Urothelium cell line (cell line): ENCODE measurements at regions not wholly inside any gene's neighbourhood (a gene's known extent, or its start where the extent isn't known, plus 50 kb on each side); places are given as distances from the start of the nearest gene placed in this dataset.
"Not testable (repeated sequence)": the region's sequence is repeated elsewhere in the genome, so short reads cannot be mapped to it uniquely, and the experiment has no call there.

Experiments used
- DNase-seq: peaks from one replicate; pipeline ENCODE4 v3.0.0; 2011; ENCODE audit warnings: low spot score, mixed read lengths
- FAIRE-seq: peaks from 2 replicates; lab custom pipeline; 2011; peaks lifted over from hg19 to GRCh38; lab: Jason Lieb, UNC

DNA sequence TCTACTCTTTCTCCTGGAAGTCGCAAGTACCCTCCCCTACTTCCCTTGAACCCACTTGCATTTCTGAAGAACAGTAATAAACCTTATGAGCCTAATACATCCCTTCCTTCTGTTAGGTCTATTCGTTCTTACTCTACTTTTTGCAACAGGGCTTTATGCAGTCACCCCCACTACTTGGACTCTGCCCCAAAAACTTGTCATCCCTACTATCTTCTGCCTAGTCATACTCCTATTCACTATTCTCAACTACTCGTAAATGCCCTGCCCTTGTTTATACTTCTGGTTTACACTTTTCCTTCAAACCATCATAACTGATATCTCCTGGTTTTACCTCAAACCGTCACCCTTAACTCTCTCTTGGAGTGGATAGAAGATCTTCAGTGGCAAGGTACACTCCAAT is 55.2 kb upstream of the SLIT2 start:
- DNase-seq, result no peak
- no peak for FAIRE-seq

- no peak for FAIRE-seq
- DNase-seq, result peak; percentile 7
These were observed 56.4 kb upstream of the SLIT2 start for GRCh38 chr4:20195071-20195885.

DNA sequence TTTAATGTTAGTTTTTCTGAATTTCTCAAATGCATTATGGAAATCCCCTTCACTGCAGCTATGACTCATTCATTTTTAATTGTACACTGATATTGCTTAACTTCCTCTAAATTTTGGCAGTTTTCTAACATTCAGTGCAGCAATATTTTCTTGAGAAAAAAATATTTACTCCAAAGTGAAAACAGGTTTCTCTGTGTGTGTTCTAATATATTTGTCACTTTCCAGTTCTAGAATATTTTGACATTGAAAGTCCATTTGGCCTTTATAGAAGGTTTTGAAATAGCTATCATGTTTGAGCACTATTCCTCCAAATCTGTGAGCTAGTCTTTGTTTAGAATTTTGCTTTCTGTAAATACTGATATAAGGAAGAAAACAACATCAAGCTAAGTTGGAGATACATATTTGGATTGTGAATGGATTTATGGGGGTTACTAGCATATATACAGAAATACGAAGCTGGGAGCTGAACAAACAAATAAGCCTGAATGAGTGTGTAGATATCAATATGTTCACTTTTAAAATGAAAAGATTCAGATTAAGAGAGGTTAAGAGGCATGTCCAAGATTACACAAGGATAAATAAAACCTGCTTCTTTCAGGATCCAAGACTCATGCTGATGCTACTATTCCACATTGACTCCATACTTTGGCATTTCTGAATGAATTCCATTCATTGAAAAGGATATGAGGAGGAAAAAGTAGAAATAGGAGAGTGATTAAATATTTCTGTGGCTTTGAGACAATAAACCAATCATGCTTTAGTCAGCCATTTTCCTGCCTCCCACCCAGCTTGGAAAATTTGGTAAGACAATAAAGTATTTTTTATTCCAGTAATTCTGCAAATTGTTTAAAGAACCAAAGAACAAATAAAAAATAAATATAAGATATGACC is 57.3 kb upstream of the SLIT2 start:
- FAIRE-seq, result no peak
- DNase-seq, result no peak

- no peak for DNase-seq
- FAIRE-seq, result no peak
These were observed 58.4 kb upstream of the SLIT2 start for GRCh38 chr4:20193141-20193936.

DNA sequence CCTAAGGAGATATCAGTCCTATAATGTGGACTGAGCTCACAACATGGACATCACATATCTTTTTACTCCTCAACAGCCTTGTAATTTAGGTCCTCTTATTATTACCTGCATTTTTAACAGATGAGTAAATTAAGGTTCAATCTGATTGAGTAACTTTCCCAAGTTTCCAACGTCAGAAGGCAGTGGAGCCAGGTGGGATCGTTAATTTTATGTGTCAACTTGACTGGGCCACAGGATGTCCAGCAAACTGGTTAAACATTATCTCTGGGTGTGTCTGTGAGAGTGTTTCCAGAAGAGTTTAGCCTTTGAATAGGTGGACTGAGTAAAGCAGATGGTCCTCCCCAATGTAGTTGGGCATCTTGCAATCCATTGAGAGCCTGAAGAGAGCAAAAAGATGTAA is 59.0 kb upstream of the SLIT2 start:
- FAIRE-seq (no peak), DNase-seq (no peak)

DNA sequence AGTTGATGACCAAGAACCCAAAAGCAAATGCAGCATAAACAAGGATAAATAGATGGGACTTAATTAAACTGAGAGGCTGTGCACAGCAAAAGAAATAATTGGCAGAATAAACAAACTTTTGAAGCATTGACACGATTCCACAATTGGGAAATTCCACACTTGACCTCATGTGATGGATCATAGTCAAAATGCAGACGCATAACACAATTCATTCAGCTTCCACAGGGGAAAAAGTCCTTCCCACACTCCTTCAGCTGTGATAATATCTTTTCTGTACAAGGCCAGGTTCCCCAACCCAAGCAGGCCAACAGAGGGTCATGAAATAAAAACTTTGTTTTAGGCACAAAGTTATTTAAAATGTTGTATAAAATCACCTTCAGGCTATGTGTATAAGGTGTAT is 66.6 kb upstream of the SLIT2 start:
- DNase-seq (no peak), FAIRE-seq (no peak)

DNA sequence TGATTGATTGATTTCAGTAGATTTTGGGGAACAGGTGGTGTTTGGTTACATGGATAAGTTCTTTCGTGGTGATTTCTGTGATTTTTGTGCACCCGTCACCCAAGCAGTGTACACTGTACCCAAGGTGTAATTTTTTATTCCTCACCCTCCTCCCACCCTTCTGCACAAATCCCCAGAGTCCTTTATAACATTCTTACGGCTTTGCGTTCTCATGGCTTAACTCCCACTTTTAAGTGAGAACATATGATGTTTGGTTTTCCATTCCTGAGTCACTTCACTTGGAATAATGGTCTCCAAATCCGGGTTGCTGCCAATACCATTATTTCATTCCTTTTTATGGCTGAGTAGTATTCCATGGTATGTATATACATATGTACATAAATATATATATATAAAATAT is 68.6 kb upstream of the SLIT2 start:
- not testable (repeated sequence) for DNase-seq, FAIRE-seq

DNA sequence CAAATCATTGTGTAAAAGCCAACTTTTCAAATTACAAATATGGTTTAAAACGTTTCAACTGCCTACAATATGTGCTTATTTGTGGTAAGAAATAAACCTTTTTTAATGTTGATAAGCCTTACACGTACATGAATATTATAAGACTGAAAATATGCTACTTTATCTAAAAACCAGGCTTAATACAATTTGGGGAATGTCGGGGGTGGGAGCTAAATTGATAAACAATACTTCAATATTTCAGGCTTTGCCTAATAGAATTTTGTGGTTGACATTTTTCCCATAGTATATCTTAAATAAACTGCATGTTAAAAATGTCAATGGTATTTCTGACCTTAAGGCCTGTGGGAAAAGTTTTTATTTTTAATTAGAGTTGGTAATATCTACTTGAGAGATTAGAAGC is 69.8 kb upstream of the SLIT2 start:
- DNase-seq (no peak), FAIRE-seq (no peak)

DNA sequence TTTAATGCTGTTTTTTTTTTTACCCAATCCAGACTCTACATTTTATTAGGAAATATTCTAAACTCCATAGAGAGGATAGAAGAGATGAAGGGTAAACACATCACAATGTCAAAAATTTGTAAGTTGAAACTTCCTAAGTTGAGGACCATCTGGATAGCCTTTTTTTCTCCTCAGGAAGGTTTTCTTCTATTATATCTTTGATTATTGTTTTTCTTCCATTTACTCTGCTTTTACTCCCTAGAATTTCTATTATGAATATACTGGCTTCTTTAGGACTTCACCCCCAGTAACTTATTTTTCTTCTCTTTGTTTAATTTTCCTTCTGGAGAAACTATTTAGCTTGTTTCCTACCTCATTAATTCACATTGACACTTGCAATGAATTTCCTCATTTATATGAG is 71.2 kb upstream of the SLIT2 start:
- no peak for FAIRE-seq
- no peak for DNase-seq

- FAIRE-seq, result no peak
- no peak for DNase-seq
These were observed 72.7 kb upstream of the SLIT2 start for GRCh38 chr4:20178902-20179576.

DNA sequence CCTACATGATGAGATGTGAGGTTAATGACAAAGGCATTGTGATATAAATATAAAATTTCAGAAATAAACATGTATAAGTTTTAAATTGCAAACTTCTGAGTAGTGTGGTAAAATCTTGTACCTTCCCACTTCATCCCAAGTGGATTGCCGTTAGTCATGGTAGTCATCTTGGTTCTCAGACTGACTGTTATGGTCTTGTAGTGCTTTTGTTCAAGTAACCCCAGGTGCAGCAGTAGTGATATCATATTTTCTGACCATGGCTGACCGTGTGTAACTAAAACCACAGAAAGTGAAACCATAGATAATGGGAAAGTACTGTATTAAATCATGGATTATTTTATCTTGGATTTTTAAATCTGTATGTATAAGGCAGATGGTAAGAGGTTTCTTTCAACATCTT is 74.8 kb upstream of the SLIT2 start:
- DNase-seq (no peak), FAIRE-seq (no peak)

DNA sequence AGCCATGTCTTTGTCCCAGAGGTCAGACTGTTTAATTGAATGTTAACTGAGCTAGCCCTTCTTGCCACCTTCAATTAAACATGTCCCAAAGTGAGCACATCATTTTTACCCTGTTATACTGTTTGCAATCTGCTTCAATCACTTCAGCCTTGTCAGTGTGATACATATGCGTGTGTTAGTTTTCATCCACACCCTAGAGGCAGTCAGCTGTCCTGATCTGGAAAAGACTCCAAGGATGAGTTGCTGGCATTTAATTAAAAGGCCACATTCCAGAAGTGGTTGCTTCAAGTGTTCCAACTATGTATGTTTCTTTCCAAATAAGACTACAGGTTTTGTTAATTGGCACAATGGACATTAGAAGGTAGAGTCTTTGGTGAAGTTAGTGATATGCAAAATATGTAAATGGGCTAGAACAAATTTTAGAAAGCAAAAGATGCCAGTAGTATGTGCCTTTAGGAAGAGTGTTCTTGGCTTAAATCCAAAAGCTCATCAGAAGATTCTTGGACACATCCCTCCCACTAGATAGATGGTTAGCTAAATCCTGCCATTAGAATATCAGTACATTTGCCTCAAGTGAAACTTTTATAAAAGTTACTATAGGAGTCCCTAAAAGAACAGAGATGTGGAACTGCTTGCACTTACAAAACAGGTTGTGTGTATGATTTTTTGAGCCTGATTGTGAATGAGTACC is 79.5 kb upstream of the SLIT2 start:
- DNase-seq (no peak), FAIRE-seq (no peak)

DNA sequence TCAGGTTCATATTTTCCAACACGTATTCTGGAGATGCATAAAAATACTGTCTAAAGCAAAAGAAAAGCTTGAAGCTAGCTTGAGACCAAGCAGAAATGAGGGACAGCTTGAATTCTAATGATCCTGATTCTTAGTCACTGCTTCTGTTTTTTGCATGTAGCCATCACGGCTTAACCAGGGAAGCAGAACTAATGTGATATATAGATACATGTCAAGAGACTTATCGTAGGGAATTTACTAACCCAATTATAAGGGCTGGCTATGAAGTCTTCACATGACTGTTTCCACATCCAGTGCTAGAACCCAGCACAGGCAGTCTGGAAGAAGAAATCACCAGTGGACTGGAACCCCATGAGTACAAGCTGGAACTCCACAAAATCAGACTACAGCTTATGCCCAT is 85.2 kb upstream of the SLIT2 start:
- FAIRE-seq (no peak), DNase-seq (no peak)

DNA sequence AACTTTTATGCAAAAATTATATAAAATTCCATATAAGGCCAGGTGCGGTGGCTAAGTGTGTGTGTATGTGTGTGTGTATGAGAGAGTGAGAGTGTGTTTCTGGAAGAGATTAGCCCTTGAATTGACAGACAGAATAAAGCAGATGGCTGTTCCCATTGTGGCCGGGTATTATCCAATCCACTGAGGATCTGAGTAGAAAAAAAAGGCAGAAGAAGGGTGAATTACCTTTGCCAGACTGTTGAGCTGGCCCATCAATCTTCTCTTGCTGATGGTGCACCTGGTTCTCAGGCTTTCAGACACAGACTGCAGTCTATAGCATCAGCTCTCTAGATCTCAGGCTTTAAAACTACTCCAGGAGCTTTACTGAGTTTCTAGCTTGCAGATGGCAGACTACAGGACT is 92.2 kb upstream of the SLIT2 start:
- FAIRE-seq, result no peak
- DNase-seq, result no peak

- FAIRE-seq (no peak), DNase-seq (no peak)
These were observed 93.5 kb upstream of the SLIT2 start for GRCh38 chr4:20158195-20158594.

DNA sequence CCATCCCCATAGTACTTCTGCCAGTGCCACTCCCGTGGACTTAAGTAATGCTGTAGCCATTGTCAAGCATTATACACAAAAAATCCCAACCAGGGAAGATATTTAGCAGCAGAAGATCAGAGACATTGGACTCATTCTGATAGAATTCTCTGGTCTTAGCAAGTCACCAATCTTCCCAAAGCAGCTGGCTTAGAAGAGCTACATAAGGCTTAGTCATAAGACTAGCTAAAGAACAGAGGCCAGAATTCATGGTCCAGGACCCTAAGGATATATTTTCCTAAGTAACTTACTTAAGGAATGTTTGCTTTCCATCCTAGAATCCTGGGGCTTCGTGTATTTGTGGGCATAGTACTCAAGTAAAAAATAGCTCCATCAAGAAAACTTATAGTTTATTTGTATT is 100.3 kb upstream of the SLIT2 start:
- no peak for FAIRE-seq
- no peak for DNase-seq

GRCh38 chr4:20149143-20149542 is 102.6 kb upstream of the SLIT2 start:
- DNase-seq, FAIRE-seq: not testable (repeated sequence)

GRCh38 chr4:20137176-20137575 is 114.5 kb upstream of the SLIT2 start:
- no peak for FAIRE-seq
- no peak for DNase-seq

DNA sequence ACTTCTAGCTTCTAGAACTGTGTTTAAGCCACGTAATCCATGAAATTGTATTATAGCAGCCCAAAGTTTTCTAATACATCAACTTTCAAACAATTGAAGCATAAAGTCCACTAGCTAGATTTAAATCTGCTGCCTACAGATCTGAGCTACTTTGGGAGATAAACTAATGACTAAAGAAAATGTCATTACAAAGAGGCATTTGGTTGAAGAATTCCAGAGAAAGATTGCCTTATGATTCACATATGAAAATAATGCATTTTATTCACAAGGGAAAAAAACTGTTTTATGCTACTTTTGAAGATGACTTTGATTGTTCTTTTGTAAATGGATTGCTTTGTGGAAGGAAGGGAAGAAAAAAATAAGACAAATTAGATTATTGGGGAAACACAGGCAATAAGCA is 124.1 kb upstream of the SLIT2 start:
- FAIRE-seq (no peak), DNase-seq (no peak)

DNA sequence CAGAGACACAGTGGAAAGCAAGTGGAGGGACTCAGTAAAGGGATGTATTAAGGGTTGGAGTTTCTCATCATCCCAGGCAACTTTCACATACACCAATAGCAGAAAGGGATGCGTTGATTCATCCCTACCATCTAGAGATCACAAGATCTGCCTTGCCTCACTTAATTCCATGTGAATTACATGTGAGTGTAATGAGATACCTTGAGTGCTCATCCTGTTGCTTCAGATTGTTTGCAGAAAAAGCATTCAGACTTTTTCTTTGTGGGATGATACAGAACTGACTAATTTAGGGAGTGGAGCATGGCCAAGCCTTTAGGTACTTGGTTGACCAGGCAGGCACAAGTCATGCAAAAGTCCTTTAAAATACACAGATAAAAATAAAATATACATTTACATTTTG is 124.8 kb upstream of the SLIT2 start:
- FAIRE-seq, result no peak
- DNase-seq, result no peak
